Occipital lobe (tissue), 1 donor: ENCODE measurements at regions not wholly inside any gene's neighbourhood (a gene's known extent, or its start where the extent isn't known, plus 50 kb on each side); places are given as distances from the start of the nearest gene placed in this dataset.

Experiments used
- DNase-seq: peaks from one replicate; lab custom pipeline; 2025; lab: John Stamatoyannopoulos, UW

DNA sequence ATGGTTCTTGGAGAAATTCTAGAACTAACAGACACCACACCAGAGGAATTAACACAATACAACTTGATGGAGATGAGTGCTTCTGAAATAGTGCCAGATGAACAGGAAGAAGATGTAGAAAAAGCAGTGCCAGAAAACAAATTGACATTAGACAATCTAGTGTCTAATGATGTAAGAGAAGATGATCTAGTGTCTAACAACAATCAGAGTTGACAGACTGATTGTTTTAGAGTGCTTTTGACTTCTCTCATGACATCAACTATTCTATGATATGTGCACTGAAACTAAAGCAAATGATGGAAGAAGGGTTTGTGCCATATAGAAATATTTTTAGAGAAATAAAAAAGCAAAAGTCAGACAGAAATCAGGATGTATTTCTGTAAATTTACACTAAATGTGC, 646.1 kb upstream of the KIF2B start:
- no peak for DNase-seq

DNA sequence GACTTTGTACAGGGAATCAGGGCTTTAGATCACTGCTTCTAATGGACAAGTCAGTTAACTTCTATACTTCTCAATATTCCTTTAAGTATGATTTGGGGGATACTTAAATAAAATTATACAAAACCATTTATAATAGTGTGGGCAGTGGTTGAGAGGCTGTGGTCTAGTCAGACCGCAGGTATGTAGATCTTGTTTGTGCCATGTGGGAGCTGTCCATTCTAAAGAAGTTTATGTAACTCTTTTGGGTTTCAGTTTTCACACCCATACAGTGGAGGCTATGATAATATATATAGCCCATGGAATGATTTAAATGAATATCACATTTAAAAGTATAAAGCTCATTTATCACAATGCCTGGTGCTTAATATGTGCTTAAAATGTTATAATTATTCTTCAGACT, 654.3 kb upstream of the KIF2B start:
- no peak for DNase-seq

DNA sequence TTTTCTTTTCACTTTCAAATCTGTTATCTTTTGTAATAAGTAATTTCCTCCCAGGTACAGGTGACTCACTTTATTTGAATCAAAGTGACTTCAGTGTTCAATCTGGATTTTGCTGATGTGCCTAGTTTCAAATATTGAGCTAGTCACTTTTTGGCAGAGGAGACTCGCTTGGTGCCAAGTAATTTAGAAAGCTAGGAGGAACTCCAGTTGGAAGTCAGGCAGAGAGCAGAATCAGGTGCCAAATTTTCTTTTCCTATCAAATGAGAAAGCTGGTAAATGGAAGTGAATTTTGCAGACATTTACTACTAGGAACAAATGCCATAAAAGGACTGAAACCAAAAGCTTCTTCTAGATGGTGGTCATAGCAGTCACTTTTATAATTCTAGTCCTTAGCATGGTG, 656.0 kb upstream of the KIF2B start:
- no peak for DNase-seq

DNA sequence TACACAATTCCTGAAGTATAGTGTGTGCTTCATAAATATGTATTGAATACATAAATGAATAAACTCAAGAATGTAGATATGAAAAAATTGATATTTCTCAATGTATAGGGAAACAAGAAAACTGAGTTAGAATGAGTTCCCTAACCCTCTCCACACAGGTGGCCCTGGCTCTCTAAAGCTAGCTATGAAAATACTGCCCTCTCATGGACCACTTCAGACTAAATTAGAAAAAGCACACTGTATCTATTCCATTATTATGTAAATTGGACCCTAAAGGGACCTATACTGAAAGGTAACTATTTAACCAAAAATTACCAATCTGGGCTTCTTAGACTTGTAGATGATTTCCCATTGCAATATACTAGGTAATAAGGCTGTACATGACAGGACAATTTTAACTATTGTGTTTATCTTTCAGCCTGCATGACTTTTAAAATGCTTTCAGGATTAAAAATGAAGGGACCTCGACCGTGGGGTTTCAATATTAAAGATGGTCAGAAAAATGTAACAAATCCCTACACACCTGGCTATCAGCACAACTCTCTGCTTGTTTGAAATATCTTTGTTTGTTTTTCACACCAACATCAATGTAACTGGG, 672.5 kb upstream of the KIF2B start:
- no peak for DNase-seq

DNA sequence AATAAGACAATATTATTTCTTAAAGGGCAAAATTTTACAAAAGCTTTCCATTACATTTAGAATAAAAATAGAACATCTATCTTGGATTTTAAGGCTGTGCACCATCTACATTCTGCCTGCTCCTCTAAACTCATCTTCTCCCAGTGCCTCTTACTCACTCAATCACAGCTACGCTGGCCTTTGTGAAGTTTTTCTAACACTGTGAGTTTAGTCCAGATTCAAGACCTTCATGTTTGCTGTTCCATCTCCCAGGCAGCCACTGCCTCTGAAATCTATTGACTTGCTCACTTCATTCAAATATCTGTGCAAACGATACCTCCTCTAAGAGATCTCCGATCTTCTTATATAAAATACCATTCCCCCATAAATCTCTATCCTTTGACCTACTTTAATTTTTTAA, 673.4 kb upstream of the KIF2B start:
- DNase-seq, result no peak

DNA sequence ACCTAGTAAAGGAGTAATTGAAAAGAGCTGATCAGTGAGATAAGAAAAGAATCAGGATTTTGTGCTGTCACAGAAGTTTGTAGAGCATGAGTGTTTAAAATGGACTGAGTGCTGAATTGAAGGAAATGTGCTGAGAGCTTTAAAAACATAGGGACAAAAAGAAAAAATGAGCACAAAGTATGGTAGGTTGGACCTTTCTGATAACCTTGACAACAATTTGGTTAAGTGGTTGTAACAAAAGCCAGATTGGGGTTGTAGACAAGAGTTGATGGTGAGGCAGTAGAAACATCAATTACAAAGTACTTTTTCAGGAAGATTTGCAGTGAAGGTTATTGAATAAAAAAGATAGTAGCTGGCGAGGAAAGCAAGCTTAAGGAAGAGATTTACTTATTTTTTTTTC, 674.7 kb upstream of the KIF2B start:
- DNase-seq, result no peak

DNA sequence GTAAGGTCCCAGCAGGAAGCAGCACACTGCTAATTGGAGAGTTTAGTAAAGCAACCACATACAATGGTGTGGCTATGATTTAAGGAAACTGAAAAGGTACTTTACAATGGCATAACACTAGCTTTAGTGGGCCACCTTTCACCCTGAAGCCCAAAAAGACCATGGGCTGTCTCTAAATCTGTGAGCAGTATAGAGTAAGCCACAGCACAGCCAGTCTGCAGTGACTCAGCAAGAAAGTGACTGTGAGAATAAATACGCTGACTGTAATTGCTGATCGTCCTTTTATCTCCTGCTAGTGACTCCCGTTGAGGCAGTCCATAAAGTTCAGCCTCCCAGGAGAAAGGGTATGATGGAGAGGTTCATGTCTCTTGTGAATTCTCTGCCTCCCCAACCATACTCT, 679.8 kb upstream of the KIF2B start:
- no peak for DNase-seq

DNA sequence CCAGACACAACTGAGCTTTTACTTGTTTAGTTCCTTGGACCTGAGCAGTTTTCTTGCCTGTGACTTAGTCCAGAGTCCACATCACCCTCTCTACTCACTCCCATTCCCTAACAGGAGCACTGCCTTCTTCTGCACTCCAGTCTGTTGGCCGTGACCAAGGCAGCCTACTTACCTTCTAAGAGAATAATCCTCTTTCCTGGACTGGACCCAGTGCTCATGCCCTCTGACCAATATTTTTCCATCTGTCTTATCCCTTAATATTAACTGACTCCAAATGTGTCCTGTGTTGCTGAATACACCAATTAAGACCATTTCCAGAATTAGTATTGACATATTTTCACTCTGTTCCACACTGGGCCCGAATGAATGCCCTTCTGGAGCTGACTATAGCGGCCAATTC, 681.0 kb upstream of the KIF2B start:
- no peak for DNase-seq

DNA sequence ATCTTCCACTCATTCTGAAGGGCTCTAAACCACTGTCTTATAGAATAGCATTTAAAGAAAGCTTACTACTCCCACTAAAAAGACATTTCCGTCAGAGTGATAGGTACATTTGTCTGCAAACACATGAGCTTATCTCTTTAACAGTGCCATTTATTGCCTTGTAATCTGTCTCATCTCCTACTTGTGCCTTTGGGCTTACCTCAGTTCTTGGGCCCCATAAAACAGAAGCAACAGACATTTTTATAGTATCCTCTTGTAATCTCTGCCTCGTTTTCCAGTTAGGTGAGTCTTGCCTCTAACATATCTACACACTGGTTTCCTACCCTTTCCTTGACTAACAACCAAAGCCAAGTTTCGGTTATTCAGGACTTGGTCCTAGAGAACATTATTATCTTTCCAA, 681.4 kb upstream of the KIF2B start:
- DNase-seq, result no peak

DNA sequence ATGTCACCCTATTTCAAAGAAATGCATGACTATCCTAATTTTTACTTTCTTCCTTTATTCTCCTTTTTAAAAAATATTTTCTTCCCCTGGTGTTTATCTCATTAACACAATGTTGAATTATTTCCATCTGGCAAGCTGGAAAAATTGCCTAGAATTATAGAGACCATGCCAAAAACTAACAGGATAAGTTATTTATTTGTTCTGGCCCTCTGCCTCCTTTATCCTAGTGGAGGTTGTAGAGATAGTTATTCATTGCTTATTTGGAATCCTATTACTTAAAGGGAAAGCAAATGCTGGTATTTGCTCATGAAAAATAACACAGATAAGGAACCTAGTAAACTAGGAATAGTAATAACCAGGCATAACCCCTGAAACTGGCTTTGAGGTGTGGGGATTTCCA, 684.9 kb upstream of the KIF2B start:
- DNase-seq, result no peak

DNA sequence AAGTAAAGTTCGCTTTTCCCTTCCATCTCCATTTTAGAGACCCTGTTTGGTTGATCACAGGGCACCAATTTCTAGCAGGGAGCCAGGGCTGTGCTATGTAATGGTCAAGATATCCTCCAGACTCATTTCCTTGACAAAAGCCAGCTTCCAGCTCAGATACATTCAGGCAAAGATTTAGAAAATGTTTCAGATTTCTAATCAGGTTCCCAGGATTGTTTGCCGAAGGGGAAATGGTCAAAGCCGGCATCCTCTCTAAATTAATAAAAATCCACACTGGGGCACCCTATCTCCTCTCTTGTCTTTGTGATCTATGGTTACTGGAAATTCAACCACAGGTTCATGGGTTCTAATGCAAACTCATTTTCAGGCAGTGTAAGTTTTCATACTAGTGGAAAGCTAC, 686.8 kb upstream of the KIF2B start:
- DNase-seq, result no peak

DNA sequence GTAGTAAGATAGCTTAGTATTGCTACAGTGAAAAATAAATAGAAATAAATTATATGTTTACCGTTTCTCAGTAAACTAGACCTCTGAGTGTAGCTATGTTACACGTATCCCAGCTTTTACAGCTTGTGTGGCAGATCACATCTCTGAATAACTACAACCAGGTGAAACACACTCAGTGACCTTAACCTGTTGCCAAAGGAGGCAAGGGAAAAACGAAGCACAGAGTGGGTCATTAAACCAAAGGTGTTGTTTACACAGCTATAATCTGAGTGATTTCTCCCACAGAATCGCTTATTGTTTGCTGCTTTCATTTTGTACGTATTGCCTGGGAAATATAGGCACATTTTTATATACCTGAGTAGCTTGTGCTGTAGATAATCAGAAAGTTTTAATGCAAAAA, 688.2 kb upstream of the KIF2B start:
- no peak for DNase-seq

DNA sequence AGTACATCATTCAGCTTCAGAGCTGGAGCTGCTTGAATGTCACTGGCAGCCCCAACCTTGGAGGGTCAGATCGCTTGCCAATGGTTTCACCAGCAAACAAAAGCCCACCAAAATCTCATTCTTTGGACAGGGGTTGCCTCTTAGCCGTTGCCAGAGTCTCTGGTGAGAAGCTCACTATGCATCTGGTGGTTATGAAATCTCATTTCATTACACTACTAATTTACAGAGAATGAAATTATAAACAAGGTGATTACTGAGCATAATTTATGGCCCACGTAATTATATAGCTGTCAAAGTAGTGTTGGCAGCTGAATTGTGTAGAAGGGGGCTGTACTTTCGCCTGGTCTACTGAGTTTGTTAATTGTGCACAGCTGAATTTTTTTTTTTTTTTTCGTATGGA, 688.9 kb upstream of the KIF2B start:
- DNase-seq, result no peak

DNA sequence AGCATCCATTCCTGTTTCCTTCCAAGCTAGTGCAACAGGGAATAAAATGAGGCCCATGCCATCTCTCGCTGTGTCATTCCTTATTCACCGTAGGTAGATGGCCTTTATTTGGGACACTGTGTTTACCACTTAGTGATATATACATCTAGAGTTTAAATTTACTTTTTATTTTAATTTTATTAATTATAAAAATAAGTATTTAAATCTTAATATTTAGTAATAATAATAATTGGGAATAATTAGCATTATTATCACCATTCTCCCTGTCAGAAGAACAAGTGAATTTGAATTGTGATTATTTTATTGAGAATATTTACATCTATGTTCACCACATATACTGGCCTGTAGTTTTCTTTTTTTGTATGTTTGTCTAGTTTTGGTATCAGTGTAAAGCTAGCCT, 692.9 kb upstream of the KIF2B start:
- DNase-seq, result no peak

DNA sequence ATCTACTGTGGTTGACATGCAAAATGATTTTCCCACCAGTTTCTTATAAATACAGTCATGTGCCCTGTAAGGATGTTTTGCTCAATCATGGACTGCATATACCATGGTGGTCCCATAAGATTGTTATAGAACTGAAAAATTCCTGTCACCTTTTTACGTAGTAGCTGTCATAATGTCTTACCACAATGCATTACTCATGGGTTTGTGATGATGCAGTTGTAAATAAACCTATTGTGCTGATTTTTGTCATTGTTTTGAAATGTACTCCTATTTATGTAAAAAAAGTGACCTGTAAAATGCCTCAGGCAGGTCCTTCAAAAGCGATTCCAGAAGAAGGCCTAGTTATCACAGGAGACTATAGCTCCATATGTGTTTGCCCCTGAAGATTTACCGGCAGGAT, 695.4 kb upstream of the KIF2B start:
- no peak for DNase-seq

DNA sequence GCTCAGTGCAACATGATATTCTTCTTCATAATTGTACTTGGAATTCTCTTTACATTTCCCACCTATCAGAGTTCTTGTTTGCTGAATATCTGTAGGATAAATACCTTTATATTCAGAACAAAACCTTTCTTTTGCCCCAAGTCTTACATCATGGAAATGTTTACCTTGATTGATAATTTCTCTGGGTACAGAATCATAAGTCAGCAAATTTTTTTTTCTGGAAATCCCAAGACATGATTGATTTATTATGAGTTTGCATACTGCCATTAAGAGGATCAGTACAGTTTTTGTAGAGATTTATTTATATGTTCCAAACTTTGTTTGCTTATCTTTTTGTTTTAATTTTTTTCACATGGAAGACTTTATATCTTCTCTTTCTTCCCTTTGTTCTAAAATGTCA, 699.8 kb upstream of the KIF2B start:
- no peak for DNase-seq

DNA sequence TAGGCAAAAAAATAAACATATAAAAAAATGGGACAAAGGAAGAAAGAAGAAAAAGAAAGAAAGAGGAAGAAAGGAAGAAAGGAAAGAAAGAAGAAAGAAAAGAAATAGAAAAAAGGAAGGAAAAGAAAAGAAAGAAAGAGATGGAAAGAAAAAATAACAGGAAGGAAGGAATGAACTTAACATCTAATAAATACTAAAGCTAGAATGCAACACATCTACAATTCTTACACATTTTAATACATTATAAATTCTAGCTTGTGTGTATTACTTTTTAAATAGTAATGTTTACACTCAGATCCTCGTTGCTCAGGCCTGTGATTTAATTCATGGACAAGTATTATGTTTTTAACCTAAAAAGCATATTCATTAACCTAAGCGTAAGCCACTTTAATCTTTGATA, 703.0 kb upstream of the KIF2B start:
- no peak for DNase-seq

DNA sequence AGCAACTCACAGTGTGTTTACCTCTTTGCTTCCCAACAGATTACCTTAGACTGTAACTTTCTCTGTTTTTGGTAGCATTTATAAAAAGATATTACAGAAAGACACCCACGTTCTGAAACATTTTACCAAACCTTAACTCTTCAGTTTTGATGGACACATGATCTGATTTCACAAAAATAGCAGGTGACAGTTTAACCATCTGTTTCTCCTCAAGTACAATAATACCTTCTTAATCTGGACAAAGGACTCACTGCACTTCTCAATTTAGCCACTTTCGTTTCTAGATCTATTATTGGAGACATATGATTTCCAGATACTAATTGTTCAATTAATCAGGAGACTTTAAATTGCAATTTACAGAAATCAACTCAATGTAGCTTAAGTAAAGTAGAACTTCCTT, 703.8 kb upstream of the KIF2B start:
- no peak for DNase-seq

DNA sequence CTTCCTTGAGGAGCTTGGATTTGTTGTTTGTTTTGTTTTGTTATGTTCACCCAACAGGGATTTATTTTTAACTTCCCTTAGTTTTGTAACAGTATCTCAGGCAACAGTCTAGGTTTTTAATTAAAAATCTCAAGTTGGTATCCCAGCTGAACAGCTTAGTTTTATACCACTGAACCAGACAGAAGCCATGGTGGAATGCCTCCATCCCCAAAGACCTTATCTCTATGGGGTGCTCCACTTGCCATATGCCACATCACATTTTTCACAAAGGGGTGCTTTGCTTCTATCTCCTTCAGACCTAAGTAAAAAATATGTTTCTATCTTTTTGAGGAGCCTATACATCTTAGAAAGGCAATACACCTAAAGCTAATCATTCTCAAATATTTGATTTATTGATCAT, 715.8 kb upstream of the KIF2B start:
- DNase-seq, result no peak

DNA sequence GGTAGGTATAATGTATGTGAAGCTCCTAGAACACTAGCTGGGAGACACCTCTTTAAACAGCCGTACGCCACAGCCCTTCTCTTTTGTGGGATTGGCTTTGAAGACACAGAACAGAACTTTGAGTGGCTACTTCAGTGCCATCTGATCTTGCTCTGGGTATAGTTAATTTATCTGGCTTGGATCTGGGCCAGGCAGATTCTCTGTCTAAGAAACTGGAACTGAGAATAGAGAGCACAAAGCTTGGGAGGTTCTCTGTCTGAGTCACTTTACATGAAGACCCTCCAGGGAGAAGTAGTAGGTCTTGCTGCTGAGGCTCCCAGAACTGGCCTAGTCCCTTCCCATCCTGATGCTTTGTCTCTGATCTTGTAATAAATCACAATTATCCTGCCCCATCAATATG, 721.0 kb upstream of the KIF2B start:
- DNase-seq, result no peak

DNA sequence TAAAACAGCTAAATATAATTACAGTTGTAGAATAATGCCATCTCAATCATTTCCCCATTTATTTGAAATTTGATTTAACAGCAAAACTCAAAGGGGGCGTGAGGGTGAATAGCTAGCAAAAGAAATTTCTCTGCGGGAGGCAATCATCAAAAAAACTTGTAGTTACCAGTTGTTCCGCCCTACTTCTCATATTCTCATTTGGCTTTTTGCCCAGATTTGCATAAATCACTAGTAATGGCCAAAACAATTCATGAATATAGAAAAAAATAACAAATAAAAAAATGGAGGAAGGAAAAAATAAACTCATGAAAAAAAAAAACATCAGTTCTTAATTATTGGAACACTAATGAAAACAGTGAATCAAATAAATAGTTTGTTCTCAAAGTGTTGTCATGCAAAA, 722.6 kb upstream of the KIF2B start:
- DNase-seq, result no peak

DNA sequence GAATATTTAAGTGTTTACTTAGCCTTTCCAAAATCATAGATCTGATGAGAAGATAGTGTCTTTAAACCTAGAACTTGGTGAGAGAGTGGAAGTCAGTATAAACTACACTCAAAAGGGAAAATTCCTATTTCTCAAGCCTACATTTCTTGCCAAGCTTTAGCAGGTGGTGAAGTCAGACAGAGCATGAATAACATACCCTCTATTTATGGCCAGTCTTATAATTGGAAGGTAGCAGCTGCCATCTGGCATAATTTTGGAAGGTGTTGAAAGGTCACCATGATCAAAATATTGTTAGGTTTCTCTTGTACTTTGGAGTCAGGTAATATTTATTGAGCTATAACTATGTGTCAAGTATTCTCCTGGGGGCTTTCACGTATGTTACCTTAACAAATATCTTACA, 729.3 kb upstream of the KIF2B start:
- no peak for DNase-seq

DNA sequence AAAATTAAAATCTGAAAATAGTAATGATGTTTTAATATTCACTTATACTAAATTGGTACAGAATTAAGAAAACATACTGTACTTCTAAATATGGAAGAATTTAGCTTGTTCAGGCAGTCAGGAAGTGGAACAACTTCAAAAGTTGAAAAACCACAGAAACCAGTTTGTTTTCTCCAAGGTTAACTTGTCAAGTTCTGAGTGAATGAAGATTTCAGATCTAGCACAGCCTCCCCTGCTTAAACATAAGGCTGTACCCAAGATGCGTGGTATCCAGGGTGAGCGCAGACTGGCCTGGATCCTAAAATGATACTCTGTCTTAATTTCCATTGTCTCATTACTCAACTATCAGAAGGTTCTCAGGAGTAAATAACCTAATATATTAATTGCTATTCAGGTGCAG, 730.7 kb upstream of the KIF2B start:
- DNase-seq, result no peak

DNA sequence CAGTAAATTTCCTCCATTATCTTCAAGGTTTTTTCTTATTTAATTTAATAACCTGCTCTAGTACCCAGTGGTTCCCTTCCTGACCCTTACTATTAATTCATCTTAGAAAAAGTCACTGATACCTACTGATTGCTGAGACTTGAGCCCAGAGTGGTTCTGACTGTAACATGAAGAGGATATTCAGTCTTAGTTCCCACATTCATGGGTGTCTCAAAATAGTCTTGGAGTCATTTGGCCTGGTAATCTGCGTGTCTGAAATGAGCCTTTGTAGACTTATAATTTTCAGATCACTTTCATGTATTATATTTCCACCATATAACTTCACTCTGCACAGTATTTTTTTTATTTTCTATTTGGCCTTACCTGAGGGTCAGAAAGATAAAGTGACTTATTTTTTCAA, 732.0 kb upstream of the KIF2B start:
- DNase-seq, result no peak

DNA sequence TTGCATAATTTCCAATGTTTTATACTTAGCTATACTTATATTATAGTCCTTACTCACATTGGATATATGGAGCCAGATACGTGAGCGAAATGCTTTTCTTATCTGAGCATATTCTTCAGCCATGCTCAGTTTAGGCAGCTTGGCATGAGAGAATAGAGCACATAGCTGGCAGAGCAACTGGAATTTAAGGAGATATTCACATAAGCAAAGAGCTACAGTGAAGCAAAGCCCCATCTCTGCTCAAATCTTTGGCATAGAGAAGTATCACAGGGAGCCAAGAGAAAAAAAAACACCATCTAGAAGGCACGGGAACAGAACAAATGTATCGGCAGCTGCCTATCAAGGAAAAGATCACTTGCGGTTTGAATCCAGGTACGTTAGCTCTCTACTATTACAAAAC, 734.2 kb upstream of the KIF2B start:
- DNase-seq, result no peak
